ENCODE measurements at regions not wholly inside any gene's neighbourhood (a gene's known extent, or its start where the extent isn't known, plus 50 kb on each side); places are given as distances from the start of the nearest gene placed in this dataset.

- H3K4me3 Mint-ChIP-seq, result no peak overlapping the region
Observed at GRCh38 chr2:67846370-67847070, 216.3 kb downstream of the C1D start.

GRCh38 chr2:67848551-67849285 lies 214.1 kb downstream of the C1D start:
- Mint-ChIP-seq H3K27me3 (ENCODE audit: low read depth in 2 of 2) (peaks cover 16 to 27% of the 10 kb centered on the region in 2 donors), H3K4me1 (no peaks in the 10 kb centered on the region), H3K4me3 (no peak overlapping the region), H3K36me3 (no peaks in the 10 kb centered on the region), H3K27ac (no peak overlapping the region), H3K9me3 (no peaks in the 10 kb centered on the region)
- no peaks in the 10 kb centered on the region for H3K36me3 ChIP-seq (ENCODE audit: control insufficient read depth, insufficient read depth, low read length)
- no peak for TF ChIP-seq CTCF (IDR thresholded peaks at IDR 0.05)
- H3K27me3 ChIP-seq (ENCODE audit: control insufficient read depth, insufficient read depth, low read length), result no peaks in the 10 kb centered on the region
- no peak overlapping the region for H3K27ac ChIP-seq (ENCODE audit: low read length)
- intact Hi-C loops (cut with micrococcal nuclease), result loop anchor here (10.0 kb wide), 2 partner anchors 186 to 194 kb away; no protein-coding TSS in a partner anchor
- no peaks in the 10 kb centered on the region for H3K9me3 ChIP-seq (ENCODE audit: control insufficient read depth, insufficient read depth, low read length)
- H3K4me3 ChIP-seq (ENCODE audit: low read length), result no peak overlapping the region
- DNase-seq (no peak), ATAC-seq (no peak)
- no peaks in the 10 kb centered on the region for H3K4me1 ChIP-seq (ENCODE audit: control insufficient read depth, insufficient read depth, low read length)
- 86% methylated on average over 6 of the region's 6 CpGs for WGBS (ENCODE audit: insufficient coverage)

More at GRCh38 chr2:67846370-67847070, 216.3 kb downstream of the C1D start:
- Histone ChIP-seq H3K27ac (ENCODE audit: low read length) (no peak overlapping the region), H3K36me3 (ENCODE audit: control insufficient read depth, insufficient read depth, low read length) (no peaks in the 10 kb centered on the region), H3K9me3 (ENCODE audit: control insufficient read depth, insufficient read depth, low read length) (no peaks in the 10 kb centered on the region), H3K4me3 (ENCODE audit: low read length) (no peak overlapping the region), H3K4me1 (ENCODE audit: control insufficient read depth, insufficient read depth, low read length) (no peaks in the 10 kb centered on the region), H3K27me3 (ENCODE audit: control insufficient read depth, insufficient read depth, low read length) (no peaks in the 10 kb centered on the region)
- DNase-seq (peak; percentile 20 to 31), ATAC-seq (peak in 1 of 3 donors; percentile 61)
- WGBS (ENCODE audit: insufficient coverage), result 20% methylated on average over 12 of the region's 16 CpGs
- H3K4me1 Mint-ChIP-seq, result no peaks in the 10 kb centered on the region
- H3K27me3 Mint-ChIP-seq (ENCODE audit: low read depth in 2 of 2), result peaks cover 23 to 32% of the 10 kb centered on the region in 2 donors
- H3K27ac Mint-ChIP-seq, result no peak overlapping the region
- intact Hi-C loops (cut with micrococcal nuclease), result loop anchor here (10.0 kb wide), 2 partner anchors 188 to 192 kb away; no protein-coding TSS in a partner anchor
- no peaks in the 10 kb centered on the region for H3K36me3 Mint-ChIP-seq
- TF ChIP-seq CTCF (IDR thresholded peaks at IDR 0.05), result peak; percentile 88
- H3K9me3 Mint-ChIP-seq, result no peaks in the 10 kb centered on the region

GRCh38 chr2:67851016-67851415 lies 211.8 kb downstream of the C1D start:
- TF ChIP-seq CTCF (IDR thresholded peaks at IDR 0.05), result no peak
- DNase-seq (no peak), ATAC-seq (no peak)
- Mint-ChIP-seq H3K27me3 (ENCODE audit: low read depth in 2 of 2) (peaks cover 9 to 26% of the 10 kb centered on the region in 2 donors), H3K36me3 (no peaks in the 10 kb centered on the region), H3K4me3 (no peak overlapping the region), H3K9me3 (no peaks in the 10 kb centered on the region), H3K4me1 (no peaks in the 10 kb centered on the region), H3K27ac (no peak overlapping the region)
- intact Hi-C loops (cut with micrococcal nuclease), result no loop called here
- Histone ChIP-seq H3K27ac (ENCODE audit: low read length) (no peak overlapping the region), H3K4me3 (ENCODE audit: low read length) (no peak overlapping the region), H3K4me1 (ENCODE audit: control insufficient read depth, insufficient read depth, low read length) (no peaks in the 10 kb centered on the region), H3K9me3 (ENCODE audit: control insufficient read depth, insufficient read depth, low read length) (no peaks in the 10 kb centered on the region), H3K27me3 (ENCODE audit: control insufficient read depth, insufficient read depth, low read length) (no peaks in the 10 kb centered on the region), H3K36me3 (ENCODE audit: control insufficient read depth, insufficient read depth, low read length) (no peaks in the 10 kb centered on the region)
- WGBS (ENCODE audit: insufficient coverage), result 86% methylated on average over 3 of the region's 3 CpGs

All from natural killer cell (primary cell).